BJ (cell line): ENCODE measurements at regions not wholly inside any gene's neighbourhood (a gene's known extent, or its start where the extent isn't known, plus 50 kb on each side); places are given as distances from the start of the nearest gene placed in this dataset.

ENCODE experiments used
- CTCF ChIA-PET: fragments of 350-600 bp; formaldehyde crosslinking; extraction: SDS; loops from one replicate; lab custom pipeline; 2021; ENCODE audit warnings: antibody characterized with exemption, inconsistent platforms; lab: Yijun Ruan, JAX
- POLR2A ChIA-PET: fragments of 300-600 bp; sonication (Branson Sonifier 250); formaldehyde crosslinking; extraction: SDS; loops from one replicate; lab custom pipeline; 2021; ENCODE audit warnings: antibody characterized with exemption; lab: Charles Lee
- DNase-seq: peaks from one replicate; pipeline ENCODE4 v3.0.0-alpha.2; 2011; ENCODE audit warnings: low read depth
- H3K27me3 ChIP-seq: 2 replicates; pipeline ENCODE4 v1.6.0; 2011; ENCODE audit warnings: low read length; ENCODE audit not compliant: control insufficient read depth, insufficient read depth
- H3K36me3 ChIP-seq: 2 replicates; pipeline ENCODE4 v1.5.1; 2011; ENCODE audit warnings: low read length; ENCODE audit not compliant: control insufficient read depth, insufficient read depth
- H3K4me3 ChIP-seq: 2 replicates; pipeline ENCODE4 v1.5.1; 2011; ENCODE audit warnings: low read depth, mild to moderate bottlenecking, control low read depth, low read length
- TF ChIP-seq, protein P1 (sequence below): IDR thresholded peaks from 2 replicates; pipeline ENCODE4 v1.5.1; 2011; ENCODE audit warnings: low read depth, mild to moderate bottlenecking, control low read depth, inconsistent platforms, low read length, moderate library complexity; ENCODE audit not compliant: insufficient read depth

DNA sequence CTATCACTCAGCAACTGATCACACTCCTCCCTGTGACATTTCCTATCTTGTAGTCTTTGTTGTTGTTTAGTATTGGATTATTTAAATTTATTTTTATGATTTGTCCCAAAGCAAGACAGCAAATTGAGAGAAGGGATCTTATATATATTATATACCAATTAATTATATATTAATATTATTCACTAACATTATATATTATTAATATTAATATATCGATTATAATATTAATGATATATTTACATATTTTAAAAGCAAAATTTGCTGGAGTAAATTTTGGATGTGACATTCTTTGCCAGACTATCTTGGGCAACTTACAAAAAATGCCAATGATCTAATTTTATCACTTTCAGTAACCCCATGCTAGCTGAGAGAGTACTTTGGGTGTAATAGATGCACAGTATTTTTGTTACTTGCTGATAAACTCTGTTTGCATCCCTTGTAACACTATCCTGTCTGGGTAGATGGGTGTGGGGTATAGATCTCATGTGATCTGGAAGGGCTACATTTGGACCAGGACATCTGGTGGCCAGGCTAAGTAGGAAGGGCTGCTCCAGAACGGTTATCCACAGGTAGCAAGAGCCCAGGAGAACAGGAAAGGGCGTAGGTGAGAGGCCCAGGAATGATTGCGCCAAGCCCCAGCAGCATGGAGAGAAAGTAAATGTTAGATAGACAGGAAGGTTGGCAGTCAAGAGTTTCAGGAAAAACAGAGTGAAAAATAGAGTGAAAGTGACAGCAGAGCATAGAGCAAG, 608.6 kb upstream of the KIRREL3 start:
- DNase-seq = no peak
- POLR2A ChIA-PET = no interaction called here
- no peaks in the 10 kb centered on the region for H3K36me3 ChIP-seq
- H3K27me3 ChIP-seq = no peaks in the 10 kb centered on the region
- CTCF ChIA-PET = no interaction called here
- no peak overlapping the region for H3K4me3 ChIP-seq
- TF ChIP-seq, protein P1, sequence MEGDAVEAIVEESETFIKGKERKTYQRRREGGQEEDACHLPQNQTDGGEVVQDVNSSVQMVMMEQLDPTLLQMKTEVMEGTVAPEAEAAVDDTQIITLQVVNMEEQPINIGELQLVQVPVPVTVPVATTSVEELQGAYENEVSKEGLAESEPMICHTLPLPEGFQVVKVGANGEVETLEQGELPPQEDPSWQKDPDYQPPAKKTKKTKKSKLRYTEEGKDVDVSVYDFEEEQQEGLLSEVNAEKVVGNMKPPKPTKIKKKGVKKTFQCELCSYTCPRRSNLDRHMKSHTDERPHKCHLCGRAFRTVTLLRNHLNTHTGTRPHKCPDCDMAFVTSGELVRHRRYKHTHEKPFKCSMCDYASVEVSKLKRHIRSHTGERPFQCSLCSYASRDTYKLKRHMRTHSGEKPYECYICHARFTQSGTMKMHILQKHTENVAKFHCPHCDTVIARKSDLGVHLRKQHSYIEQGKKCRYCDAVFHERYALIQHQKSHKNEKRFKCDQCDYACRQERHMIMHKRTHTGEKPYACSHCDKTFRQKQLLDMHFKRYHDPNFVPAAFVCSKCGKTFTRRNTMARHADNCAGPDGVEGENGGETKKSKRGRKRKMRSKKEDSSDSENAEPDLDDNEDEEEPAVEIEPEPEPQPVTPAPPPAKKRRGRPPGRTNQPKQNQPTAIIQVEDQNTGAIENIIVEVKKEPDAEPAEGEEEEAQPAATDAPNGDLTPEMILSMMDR = no peak

DNA sequence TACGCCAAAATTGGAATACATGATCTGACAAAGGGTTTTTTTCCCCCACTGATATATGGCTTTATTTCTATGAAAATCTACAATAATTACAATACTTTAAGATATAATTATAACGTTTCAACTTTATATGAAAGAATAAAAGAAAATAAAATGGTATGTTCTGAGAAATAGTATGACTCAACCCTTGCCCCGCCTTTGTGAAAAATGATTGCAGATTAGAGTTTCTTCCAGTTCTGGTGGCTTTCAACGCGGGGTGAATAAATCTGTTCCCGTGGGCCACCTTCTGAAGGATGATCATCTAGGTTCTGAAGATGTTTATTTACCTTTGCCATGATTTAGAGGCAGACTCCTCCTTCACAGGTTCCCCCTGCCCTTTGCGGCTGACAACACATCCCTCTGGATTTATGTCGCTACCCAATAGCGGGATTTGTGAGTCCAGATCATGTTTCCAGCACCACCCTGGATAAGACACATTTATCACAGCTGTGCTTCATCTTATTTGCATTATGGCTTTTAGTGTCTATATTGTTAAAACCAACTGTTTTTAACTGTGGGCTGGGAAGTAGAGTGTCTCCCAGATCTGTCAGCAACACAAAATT, 607.0 kb upstream of the KIRREL3 start:
- no peaks in the 10 kb centered on the region for H3K27me3 ChIP-seq
- DNase-seq = no peak
- CTCF ChIA-PET = no interaction called here
- TF ChIP-seq, protein P1 = no peak
- POLR2A ChIA-PET = no interaction called here
- H3K4me3 ChIP-seq = no peak overlapping the region
- no peaks in the 10 kb centered on the region for H3K36me3 ChIP-seq

DNA sequence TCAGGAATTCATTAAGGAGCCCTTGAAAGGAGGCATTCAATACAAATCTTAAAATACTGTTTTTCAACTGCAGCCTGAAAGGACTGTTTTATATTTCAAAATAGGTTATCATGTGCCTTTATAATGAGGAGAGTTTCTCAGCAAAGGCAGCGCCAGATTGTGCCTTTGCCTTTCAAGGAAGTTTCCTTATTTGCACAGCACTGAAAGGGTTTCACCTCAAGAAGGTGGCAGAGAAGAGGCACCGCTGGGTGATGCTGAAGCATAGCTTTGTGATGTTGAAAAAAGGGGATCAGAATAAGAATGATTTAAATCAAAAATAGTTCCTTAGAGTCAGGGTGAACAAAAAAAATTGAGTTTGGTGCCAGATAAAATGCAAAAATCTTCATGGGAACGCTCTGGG, 601.0 kb upstream of the KIRREL3 start:
- TF ChIP-seq, protein P1 = no peak
- Histone ChIP-seq H3K36me3 (no peaks in the 10 kb centered on the region), H3K27me3 (no peaks in the 10 kb centered on the region), H3K4me3 (no peak overlapping the region)
- DNase-seq = no peak
- CTCF ChIA-PET = no interaction called here
- POLR2A ChIA-PET = no interaction called here

DNA sequence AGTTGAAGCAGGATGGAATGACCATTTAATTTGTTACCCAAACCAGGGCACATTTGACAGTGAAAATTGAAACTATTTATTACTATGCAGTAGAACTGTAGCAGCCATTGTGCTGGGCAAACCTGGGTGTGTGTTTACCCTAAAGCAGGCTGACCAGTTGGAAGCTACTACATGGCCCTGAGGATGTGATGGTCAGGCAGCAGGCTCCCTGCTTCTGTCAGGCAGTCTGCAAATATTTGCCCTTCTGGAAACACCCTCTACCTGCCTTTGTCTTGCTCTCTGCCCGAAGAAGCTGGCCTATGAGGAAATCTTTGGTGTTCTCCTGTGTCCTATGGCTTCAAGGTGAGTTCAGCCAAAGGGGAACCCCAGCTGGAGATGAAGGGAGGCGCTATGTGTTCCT, 600.1 kb upstream of the KIRREL3 start:
- POLR2A ChIA-PET = no interaction called here
- Histone ChIP-seq H3K4me3 (no peak overlapping the region), H3K27me3 (no peaks in the 10 kb centered on the region), H3K36me3 (no peaks in the 10 kb centered on the region)
- CTCF ChIA-PET = interaction anchor here (0.8 kb wide), 1 partner anchor 13 kb away, joined by 3 read pairs; no protein-coding TSS in a partner anchor
- TF ChIP-seq, protein P1 = no peak
- no peak for DNase-seq

DNA sequence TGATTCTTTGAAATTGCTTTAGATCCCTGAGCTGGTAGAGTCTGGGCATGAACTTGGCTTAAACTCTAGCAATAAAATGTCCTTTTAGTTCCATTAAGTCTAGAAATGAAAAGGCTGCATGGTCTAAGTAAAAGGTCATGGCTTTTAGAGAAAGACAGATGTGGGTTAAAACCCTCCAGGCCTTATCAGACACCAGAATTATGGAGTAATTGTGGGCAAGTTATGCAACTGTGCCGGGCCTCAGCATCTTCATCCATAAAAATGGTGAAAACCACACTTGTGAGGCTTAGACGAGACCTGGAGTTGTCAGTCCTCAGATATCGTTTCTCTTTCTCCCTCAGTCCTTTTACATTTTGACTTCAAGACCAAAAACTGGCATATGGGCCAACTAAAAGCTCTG, 597.9 kb upstream of the KIRREL3 start:
- POLR2A ChIA-PET = no interaction called here
- no peak for DNase-seq
- no peaks in the 10 kb centered on the region for H3K36me3 ChIP-seq
- CTCF ChIA-PET = no interaction called here
- no peaks in the 10 kb centered on the region for H3K27me3 ChIP-seq
- no peak overlapping the region for H3K4me3 ChIP-seq
- TF ChIP-seq, protein P1 = no peak
